Omental fat pad (tissue), 3 donors: ENCODE measurements at regions not wholly inside any gene's neighbourhood (a gene's known extent, or its start where the extent isn't known, plus 50 kb on each side); places are given as distances from the start of the nearest gene placed in this dataset.

Experiments
- ATAC-seq: fragments of 150-250 bp; one replicate; pipeline ENCODE4 v1.9.1; 2016; ENCODE audit warnings: mild to moderate bottlenecking, moderate library complexity; ENCODE audit not compliant: low FRiP score
- DNase-seq: peaks from one replicate; pipeline ENCODE4 v3.0.0-alpha.2; 2019; ENCODE audit warnings: low spot score
- TF ChIP-seq, protein P1 (sequence below), 3 donors: fragments of 450-650 bp; IDR thresholded peaks; one replicate each; pipeline ENCODE4 v1.5.1; 2016 to 2017; ENCODE audit warnings: antibody characterized with exemption in 3 of 3, mild to moderate bottlenecking in 3 of 3, moderate library complexity in 2 of 3

GRCh38 chr1:232431748-232432147, 198.2 kb downstream of the SIPA1L2 start:
- TF ChIP-seq, protein P1, sequence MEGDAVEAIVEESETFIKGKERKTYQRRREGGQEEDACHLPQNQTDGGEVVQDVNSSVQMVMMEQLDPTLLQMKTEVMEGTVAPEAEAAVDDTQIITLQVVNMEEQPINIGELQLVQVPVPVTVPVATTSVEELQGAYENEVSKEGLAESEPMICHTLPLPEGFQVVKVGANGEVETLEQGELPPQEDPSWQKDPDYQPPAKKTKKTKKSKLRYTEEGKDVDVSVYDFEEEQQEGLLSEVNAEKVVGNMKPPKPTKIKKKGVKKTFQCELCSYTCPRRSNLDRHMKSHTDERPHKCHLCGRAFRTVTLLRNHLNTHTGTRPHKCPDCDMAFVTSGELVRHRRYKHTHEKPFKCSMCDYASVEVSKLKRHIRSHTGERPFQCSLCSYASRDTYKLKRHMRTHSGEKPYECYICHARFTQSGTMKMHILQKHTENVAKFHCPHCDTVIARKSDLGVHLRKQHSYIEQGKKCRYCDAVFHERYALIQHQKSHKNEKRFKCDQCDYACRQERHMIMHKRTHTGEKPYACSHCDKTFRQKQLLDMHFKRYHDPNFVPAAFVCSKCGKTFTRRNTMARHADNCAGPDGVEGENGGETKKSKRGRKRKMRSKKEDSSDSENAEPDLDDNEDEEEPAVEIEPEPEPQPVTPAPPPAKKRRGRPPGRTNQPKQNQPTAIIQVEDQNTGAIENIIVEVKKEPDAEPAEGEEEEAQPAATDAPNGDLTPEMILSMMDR (IDR thresholded peaks at IDR 0.05) = no peak
- DNase-seq (no peak), ATAC-seq (no peak)

DNA sequence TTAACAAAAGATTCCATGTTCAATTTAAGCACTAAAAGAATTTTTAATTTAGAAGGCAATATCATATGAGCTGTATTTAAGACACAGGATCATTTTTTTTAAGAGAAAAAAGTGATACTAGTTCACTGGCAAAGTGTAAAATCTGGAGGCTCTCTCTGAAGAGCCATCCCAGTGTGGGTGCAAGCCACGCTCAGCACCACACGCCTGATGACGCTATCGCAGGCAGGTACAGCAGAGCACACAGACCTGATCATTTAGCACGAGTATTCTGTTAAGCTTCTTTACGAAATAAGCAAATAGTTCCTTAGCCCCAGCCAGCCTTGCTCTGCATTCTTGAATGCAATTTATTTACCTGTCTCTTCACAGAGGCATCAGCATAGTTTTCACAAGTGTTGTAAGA, 198.6 kb downstream of the SIPA1L2 start:
- TF ChIP-seq, protein P1 (IDR thresholded peaks at IDR 0.05) = no peak
- no peak for DNase-seq
- ATAC-seq = no peak

GRCh38 chr1:232430467-232430866, 199.5 kb downstream of the SIPA1L2 start:
- TF ChIP-seq, protein P1 (IDR thresholded peaks at IDR 0.05) = no peak
- ATAC-seq (no peak), DNase-seq (no peak)

- TF ChIP-seq, protein P1 (IDR thresholded peaks at IDR 0.05) = no peak
- ATAC-seq = no peak
- DNase-seq = no peak
Measured at GRCh38 chr1:232428786-232429530, 201.0 kb downstream of the SIPA1L2 start.

- TF ChIP-seq, protein P1 (IDR thresholded peaks at IDR 0.05) = no peak
- DNase-seq (no peak), ATAC-seq (peak; percentile 11)
Measured at GRCh38 chr1:232428036-232428645, 201.8 kb downstream of the SIPA1L2 start.

DNA sequence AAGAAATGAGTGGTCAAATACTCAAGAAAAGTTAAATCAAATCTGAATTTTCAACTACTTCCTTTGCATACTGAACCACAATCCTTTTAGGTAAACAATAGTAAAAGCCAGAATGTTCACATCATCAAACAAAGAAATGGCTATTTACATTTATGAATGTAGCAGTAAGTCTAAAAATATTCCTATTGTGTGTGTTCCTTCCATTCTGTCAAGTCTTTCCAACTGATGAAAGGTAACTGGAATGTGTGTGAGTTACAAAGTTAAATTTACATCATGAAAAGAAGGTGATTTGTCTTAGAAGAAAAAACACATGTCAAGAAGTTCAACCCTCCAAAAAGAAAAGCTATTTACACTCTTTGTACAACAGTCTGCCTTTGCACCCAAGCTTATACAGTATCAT, 203.1 kb downstream of the SIPA1L2 start:
- ATAC-seq = no peak
- DNase-seq = no peak
- TF ChIP-seq, protein P1 (IDR thresholded peaks at IDR 0.05) = no peak

DNA sequence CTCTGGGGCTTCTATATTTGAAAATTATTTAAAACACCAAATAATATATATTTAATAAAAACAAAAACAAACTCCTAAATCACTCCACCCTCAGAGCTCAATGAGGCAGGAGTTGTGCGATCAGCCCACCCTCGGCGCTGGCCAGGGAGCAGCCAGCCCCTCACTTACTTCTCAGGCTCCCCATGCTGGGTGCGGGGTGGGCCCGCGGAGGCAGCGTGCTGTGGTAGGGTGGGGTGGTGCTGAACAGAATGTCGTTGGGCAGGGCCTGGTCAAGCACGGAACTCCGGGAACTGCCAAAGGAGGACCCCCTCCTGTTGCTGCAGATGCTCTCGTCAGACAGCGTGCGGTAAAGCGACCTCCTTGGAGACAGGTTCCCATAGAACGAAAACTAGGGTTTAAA, 204.5 kb downstream of the SIPA1L2 start:
- TF ChIP-seq, protein P1 (IDR thresholded peaks at IDR 0.05) = no peak
- DNase-seq (no peak), ATAC-seq (no peak)
